GM23338 (cell line): ENCODE measurements at regions not wholly inside any gene's neighbourhood (a gene's known extent, or its start where the extent isn't known, plus 50 kb on each side); places are given as distances from the start of the nearest gene placed in this dataset.

ENCODE experiments used
- ATAC-seq: fragments of 200-7000 bp; cut with Tn5 transposase; 3 replicates; pipeline ENCODE4 v1.9.1; 2020
- DNase-seq: peaks from one replicate; pipeline ENCODE4 v3.0.0-alpha.2; 2015; ENCODE audit warnings: low spot score
- H2AFZ ChIP-seq: fragments of 200-600 bp; sonication (generic); 2 replicates; pipeline ENCODE4 v1.8.0; 2016; ENCODE audit warnings: antibody characterized with exemption, mild to moderate bottlenecking, moderate library complexity
- H3F3A ChIP-seq: fragments of 200-600 bp; sonication (generic); replicated peaks from 2 replicates; pipeline ENCODE4 v1.8.0; 2017; ENCODE audit warnings: antibody characterized with exemption, mixed run types, low read depth
- H3K27ac ChIP-seq: fragments of 200-600 bp; sonication (generic); 2 replicates; pipeline ENCODE4 v1.6.1; 2016; ENCODE audit warnings: low read depth
- H3K27me3 ChIP-seq: fragments of 200-600 bp; sonication (generic); 2 replicates; pipeline ENCODE4 v1.8.0; 2016; ENCODE audit warnings: mild to moderate bottlenecking, mixed run types, moderate library complexity; ENCODE audit not compliant: insufficient read depth
- H3K36me3 ChIP-seq: fragments of 200-600 bp; sonication (generic); 2 replicates; pipeline ENCODE4 v1.8.0; 2016; ENCODE audit warnings: mild to moderate bottlenecking; ENCODE audit not compliant: insufficient read depth
- H3K4me1 ChIP-seq: fragments of 200-600 bp; sonication (generic); 2 replicates; pipeline ENCODE4 v1.8.0; 2016; ENCODE audit warnings: mild to moderate bottlenecking, moderate library complexity; ENCODE audit not compliant: insufficient read depth
- H3K4me2 ChIP-seq: fragments of 200-600 bp; sonication (generic); 2 replicates; pipeline ENCODE4 v1.7.1; 2017; ENCODE audit warnings: mixed run types
- H3K4me3 ChIP-seq: fragments of 200-600 bp; sonication (generic); 2 replicates; pipeline ENCODE4 v1.6.1; 2016; ENCODE audit warnings: mixed run types
- H3K79me2 ChIP-seq: fragments of 200-600 bp; sonication (generic); replicated peaks from 2 replicates; pipeline ENCODE4 v1.8.0; 2017; ENCODE audit warnings: mild to moderate bottlenecking; ENCODE audit not compliant: insufficient read depth
- H3K9me2 ChIP-seq: fragments of 200-600 bp; sonication (generic); 2 replicates; pipeline ENCODE4 v1.8.0; 2017; ENCODE audit not compliant: insufficient read depth
- H4K20me1 ChIP-seq: fragments of 200-600 bp; sonication (generic); replicated peaks from 2 replicates; pipeline ENCODE4 v1.8.0; 2017; ENCODE audit warnings: mild to moderate bottlenecking; ENCODE audit not compliant: insufficient read depth
- H3K27ac Mint-ChIP-seq: 2 replicates; pipeline ENCODE4 v1.8.0; 2020; ENCODE audit warnings: inconsistent platforms, mild to moderate bottlenecking, moderate library complexity, mixed read lengths
- H3K27me3 Mint-ChIP-seq: 3 replicates; pipeline ENCODE4 v1.8.0; 2022; ENCODE audit warnings: low read depth, mild to moderate bottlenecking, moderate library complexity, mixed read lengths, inconsistent platforms; ENCODE audit not compliant: insufficient read depth, poor library complexity
- H3K36me3 Mint-ChIP-seq: 3 replicates; pipeline ENCODE4 v1.8.0; 2021; ENCODE audit warnings: low read depth, mild to moderate bottlenecking, inconsistent platforms, moderate library complexity, mixed read lengths
- H3K4me1 Mint-ChIP-seq: 3 replicates; pipeline ENCODE4 v1.8.0; 2020; ENCODE audit warnings: mild to moderate bottlenecking, inconsistent platforms, mixed read lengths
- H3K4me3 Mint-ChIP-seq: 3 replicates; pipeline ENCODE4 v1.8.0; 2021; ENCODE audit warnings: moderate library complexity, mild to moderate bottlenecking, inconsistent platforms, mixed read lengths
- H3K9me3 Mint-ChIP-seq: 3 replicates; pipeline ENCODE4 v1.8.0; 2020; ENCODE audit warnings: moderate library complexity, mild to moderate bottlenecking, inconsistent platforms, mixed read lengths
- EZH2 ChIP-seq: fragments of 200-600 bp; sonication (generic); IDR thresholded peaks from one replicate; pipeline ENCODE4 v1.8.0; 2017; ENCODE audit warnings: antibody characterized with exemption, mild to moderate bottlenecking, low read depth; ENCODE audit not compliant: unreplicated experiment
- JUNB ChIP-seq: IDR thresholded peaks from one replicate; pipeline ENCODE4 v1.6.1; 2016; ENCODE audit warnings: antibody characterized with exemption; ENCODE audit not compliant: unreplicated experiment
- NANOG ChIP-seq: IDR thresholded peaks from 2 replicates; pipeline ENCODE4 v1.6.1; 2016; ENCODE audit warnings: antibody characterized with exemption, borderline replicate concordance
- POLR2AphosphoS5 ChIP-seq: IDR thresholded peaks from 2 replicates; pipeline ENCODE4 v1.6.1; 2016; ENCODE audit warnings: antibody characterized with exemption, low read depth
- STAT1 ChIP-seq: IDR thresholded peaks from one replicate; pipeline ENCODE4 v1.6.1; 2016; ENCODE audit warnings: antibody characterized with exemption; ENCODE audit not compliant: unreplicated experiment
- ZNF114 ChIP-seq: fragments of 250-450 bp; sonication (Bioruptor Pico); IDR thresholded peaks from 2 replicates; pipeline ENCODE4 v1.5.0; 2020; ENCODE audit warnings: mild to moderate bottlenecking, moderate library complexity
- TF ChIP-seq, protein P1 (sequence below), 2 experiments: fragments of 200-600 bp in 1 of 2; sonication (generic) in 1 of 2; conservative IDR thresholded peaks; 2 replicates each; pipeline versions ENCODE4 v1.5.1 to v1.6.1; 2016 to 2017; ENCODE audit warnings: antibody characterized with exemption in 2 of 2, low read depth in 2 of 2, mild to moderate bottlenecking in 2 of 2, moderate library complexity in 1 of 2
- TF ChIP-seq, protein P2 (sequence below): IDR thresholded peaks from 2 replicates; pipeline ENCODE4 v1.6.1; 2016; ENCODE audit warnings: antibody characterized with exemption
- TF ChIP-seq, protein P3 (sequence below): fragments of 250-450 bp; sonication (Bioruptor Pico); IDR thresholded peaks from 2 replicates; pipeline ENCODE4 v1.5.0; 2020; ENCODE audit warnings: mild to moderate bottlenecking, moderate library complexity

DNA sequence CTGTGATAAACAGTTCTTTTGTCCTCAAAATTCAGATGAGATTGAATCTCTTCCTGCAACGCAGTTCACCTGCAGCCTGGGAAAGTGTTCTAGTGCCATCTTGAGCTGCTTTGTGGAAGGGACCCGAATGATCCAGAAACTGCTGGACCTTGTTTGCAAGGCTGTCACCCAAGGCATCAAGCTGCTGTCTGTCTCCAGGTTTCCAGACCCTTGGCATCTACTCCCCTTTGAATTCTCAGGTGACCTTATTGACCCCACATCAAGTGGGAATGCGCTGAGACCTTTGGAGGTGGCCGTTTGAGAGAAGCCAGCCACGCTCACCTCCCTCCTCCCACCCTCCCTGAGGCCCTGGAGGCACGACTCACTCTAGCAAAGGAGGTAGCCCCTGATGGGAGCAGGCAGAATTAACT, 112.5 kb downstream of the EDN3 start:
- H3K4me2 ChIP-seq: no peak overlapping the region
- Mint-ChIP-seq H3K27me3 (peaks cover 1% of the 10 kb centered on the region), H3K4me3 (no peak overlapping the region), H3K27ac (no peak overlapping the region), H3K36me3 (no peaks in the 10 kb centered on the region), H3K9me3 (peaks cover 9% of the 10 kb centered on the region; the same call in 2 of the 3 replicates), H3K4me1 (peaks cover 5% of the 10 kb centered on the region; the same call in 1 of the 3 replicates)
- H3K36me3 ChIP-seq: no peaks in the 10 kb centered on the region
- H3K79me2 ChIP-seq: no peaks in the 10 kb centered on the region
- no peak overlapping the region for H3K4me3 ChIP-seq
- ATAC-seq: peak; percentile 71
- no peak overlapping the region for H3K27ac ChIP-seq
- no peaks in the 10 kb centered on the region for H3K9me2 ChIP-seq
- H3F3A ChIP-seq: no peaks in the 10 kb centered on the region
- TF ChIP-seq, protein P1, sequence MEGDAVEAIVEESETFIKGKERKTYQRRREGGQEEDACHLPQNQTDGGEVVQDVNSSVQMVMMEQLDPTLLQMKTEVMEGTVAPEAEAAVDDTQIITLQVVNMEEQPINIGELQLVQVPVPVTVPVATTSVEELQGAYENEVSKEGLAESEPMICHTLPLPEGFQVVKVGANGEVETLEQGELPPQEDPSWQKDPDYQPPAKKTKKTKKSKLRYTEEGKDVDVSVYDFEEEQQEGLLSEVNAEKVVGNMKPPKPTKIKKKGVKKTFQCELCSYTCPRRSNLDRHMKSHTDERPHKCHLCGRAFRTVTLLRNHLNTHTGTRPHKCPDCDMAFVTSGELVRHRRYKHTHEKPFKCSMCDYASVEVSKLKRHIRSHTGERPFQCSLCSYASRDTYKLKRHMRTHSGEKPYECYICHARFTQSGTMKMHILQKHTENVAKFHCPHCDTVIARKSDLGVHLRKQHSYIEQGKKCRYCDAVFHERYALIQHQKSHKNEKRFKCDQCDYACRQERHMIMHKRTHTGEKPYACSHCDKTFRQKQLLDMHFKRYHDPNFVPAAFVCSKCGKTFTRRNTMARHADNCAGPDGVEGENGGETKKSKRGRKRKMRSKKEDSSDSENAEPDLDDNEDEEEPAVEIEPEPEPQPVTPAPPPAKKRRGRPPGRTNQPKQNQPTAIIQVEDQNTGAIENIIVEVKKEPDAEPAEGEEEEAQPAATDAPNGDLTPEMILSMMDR (conservative IDR thresholded peaks at IDR 0.05; ENCODE audit: low read depth in 2 of 2): peak; percentile 52 to 67
- TF ChIP-seq STAT1: no peak
- peak overlapping the region; percentile 78 for H2AFZ ChIP-seq
- H3K4me1 ChIP-seq: no peaks in the 10 kb centered on the region
- no peaks in the 10 kb centered on the region for H3K27me3 ChIP-seq
- peak; percentile 54 for DNase-seq
- no peaks in the 10 kb centered on the region for H4K20me1 ChIP-seq

DNA sequence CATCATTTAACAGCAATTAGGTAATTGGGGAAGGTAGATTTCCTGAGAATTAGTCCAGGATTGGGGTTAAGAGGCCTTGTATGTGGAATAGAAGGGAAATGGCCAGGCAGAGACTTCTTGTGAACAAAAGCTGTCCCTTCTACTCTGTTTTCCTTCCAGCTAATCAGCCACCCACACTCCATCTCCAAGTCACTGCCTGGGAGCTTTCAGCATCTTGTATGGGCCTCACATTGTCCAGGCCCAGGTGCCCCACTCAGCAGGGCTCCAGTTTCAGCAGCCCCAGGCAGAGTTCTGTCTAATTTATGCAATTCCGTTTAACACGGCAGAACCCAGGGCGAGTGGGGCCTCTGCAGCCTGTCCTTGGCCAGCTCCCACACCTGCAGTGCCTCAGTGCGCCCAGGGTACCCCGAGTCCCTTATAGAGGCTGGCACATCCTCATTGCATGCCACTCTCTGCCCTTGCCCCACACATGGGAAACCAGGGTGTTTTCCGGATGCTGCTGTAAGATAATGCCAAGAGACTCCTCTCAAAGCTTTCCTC, 113.0 kb downstream of the EDN3 start:
- no peak for DNase-seq
- H3K4me3 Mint-ChIP-seq: no peak overlapping the region
- Histone ChIP-seq H3K4me1 (no peaks in the 10 kb centered on the region), H3K9me2 (no peaks in the 10 kb centered on the region), H3K27ac (no peak overlapping the region), H4K20me1 (no peaks in the 10 kb centered on the region), H3K4me2 (no peak overlapping the region), H2AFZ (no peak overlapping the region), H3K79me2 (no peaks in the 10 kb centered on the region), H3K4me3 (no peak overlapping the region), H3K27me3 (no peaks in the 10 kb centered on the region), H3K36me3 (no peaks in the 10 kb centered on the region), H3F3A (no peaks in the 10 kb centered on the region)
- H3K27ac Mint-ChIP-seq: no peak overlapping the region
- peaks cover 6% of the 10 kb centered on the region; the same call in 2 of the 3 replicates for H3K9me3 Mint-ChIP-seq
- no peaks in the 10 kb centered on the region for H3K27me3 Mint-ChIP-seq
- H3K36me3 Mint-ChIP-seq: no peaks in the 10 kb centered on the region
- no peak for ATAC-seq
- H3K4me1 Mint-ChIP-seq: peaks cover 5% of the 10 kb centered on the region; the same call in 1 of the 3 replicates
- TF ChIP-seq JUNB (no peak), EZH2 (no peak), ZNF114 (CRISPR knock-in tag) (no peak), NANOG (no peak), STAT1 (no peak), POLR2AphosphoS5 (no peak)
- TF ChIP-seq, protein P1 (conservative IDR thresholded peaks at IDR 0.05; ENCODE audit: low read depth in 2 of 2): no peak
- TF ChIP-seq, protein P2, sequence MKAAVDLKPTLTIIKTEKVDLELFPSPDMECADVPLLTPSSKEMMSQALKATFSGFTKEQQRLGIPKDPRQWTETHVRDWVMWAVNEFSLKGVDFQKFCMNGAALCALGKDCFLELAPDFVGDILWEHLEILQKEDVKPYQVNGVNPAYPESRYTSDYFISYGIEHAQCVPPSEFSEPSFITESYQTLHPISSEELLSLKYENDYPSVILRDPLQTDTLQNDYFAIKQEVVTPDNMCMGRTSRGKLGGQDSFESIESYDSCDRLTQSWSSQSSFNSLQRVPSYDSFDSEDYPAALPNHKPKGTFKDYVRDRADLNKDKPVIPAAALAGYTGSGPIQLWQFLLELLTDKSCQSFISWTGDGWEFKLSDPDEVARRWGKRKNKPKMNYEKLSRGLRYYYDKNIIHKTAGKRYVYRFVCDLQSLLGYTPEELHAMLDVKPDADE: no peak
- TF ChIP-seq, protein P3, sequence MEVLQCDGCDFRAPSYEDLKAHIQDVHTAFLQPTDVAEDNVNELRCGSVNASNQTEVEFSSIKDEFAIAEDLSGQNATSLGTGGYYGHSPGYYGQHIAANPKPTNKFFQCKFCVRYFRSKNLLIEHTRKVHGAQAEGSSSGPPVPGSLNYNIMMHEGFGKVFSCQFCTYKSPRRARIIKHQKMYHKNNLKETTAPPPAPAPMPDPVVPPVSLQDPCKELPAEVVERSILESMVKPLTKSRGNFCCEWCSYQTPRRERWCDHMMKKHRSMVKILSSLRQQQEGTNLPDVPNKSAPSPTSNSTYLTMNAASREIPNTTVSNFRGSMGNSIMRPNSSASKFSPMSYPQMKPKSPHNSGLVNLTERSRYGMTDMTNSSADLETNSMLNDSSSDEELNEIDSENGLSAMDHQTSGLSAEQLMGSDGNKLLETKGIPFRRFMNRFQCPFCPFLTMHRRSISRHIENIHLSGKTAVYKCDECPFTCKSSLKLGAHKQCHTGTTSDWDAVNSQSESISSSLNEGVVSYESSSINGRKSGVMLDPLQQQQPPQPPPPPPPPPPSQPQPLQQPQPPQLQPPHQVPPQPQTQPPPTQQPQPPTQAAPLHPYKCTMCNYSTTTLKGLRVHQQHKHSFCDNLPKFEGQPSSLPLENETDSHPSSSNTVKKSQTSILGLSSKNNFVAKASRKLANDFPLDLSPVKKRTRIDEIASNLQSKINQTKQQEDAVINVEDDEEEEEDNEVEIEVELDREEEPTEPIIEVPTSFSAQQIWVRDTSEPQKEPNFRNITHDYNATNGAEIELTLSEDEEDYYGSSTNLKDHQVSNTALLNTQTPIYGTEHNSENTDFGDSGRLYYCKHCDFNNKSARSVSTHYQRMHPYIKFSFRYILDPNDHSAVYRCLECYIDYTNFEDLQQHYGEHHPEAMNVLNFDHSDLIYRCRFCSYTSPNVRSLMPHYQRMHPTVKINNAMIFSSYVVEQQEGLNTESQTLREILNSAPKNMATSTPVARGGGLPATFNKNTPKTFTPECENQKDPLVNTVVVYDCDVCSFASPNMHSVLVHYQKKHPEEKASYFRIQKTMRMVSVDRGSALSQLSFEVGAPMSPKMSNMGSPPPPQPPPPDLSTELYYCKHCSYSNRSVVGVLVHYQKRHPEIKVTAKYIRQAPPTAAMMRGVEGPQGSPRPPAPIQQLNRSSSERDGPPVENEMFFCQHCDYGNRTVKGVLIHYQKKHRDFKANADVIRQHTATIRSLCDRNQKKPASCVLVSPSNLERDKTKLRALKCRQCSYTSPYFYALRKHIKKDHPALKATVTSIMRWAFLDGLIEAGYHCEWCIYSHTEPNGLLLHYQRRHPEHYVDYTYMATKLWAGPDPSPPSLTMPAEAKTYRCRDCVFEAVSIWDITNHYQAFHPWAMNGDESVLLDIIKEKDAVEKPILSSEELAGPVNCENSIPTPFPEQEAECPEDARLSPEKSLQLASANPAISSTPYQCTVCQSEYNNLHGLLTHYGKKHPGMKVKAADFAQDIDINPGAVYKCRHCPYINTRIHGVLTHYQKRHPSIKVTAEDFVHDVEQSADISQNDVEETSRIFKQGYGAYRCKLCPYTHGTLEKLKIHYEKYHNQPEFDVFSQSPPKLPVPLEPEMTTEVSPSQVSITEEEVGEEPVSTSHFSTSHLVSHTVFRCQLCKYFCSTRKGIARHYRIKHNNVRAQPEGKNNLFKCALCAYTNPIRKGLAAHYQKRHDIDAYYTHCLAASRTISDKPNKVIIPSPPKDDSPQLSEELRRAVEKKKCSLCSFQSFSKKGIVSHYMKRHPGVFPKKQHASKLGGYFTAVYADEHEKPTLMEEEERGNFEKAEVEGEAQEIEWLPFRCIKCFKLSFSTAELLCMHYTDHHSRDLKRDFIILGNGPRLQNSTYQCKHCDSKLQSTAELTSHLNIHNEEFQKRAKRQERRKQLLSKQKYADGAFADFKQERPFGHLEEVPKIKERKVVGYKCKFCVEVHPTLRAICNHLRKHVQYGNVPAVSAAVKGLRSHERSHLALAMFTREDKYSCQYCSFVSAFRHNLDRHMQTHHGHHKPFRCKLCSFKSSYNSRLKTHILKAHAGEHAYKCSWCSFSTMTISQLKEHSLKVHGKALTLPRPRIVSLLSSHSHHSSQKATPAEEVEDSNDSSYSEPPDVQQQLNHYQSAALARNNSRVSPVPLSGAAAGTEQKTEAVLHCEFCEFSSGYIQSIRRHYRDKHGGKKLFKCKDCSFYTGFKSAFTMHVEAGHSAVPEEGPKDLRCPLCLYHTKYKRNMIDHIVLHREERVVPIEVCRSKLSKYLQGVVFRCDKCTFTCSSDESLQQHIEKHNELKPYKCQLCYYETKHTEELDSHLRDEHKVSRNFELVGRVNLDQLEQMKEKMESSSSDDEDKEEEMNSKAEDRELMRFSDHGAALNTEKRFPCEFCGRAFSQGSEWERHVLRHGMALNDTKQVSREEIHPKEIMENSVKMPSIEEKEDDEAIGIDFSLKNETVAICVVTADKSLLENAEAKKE: no peak
